SKM-1 (cell line): ENCODE measurements at regions not wholly inside any gene's neighbourhood (a gene's known extent, or its start where the extent isn't known, plus 50 kb on each side); places are given as distances from the start of the nearest gene placed in this dataset.
"Not testable (repeated sequence)": the region's sequence is repeated elsewhere in the genome, so short reads cannot be mapped to it uniquely, and the experiment has no call there.

Experiments used
- DNase-seq: peaks from one replicate; lab custom pipeline; 2025; ENCODE audit not compliant: unreplicated experiment; lab: John Stamatoyannopoulos, UW

DNA sequence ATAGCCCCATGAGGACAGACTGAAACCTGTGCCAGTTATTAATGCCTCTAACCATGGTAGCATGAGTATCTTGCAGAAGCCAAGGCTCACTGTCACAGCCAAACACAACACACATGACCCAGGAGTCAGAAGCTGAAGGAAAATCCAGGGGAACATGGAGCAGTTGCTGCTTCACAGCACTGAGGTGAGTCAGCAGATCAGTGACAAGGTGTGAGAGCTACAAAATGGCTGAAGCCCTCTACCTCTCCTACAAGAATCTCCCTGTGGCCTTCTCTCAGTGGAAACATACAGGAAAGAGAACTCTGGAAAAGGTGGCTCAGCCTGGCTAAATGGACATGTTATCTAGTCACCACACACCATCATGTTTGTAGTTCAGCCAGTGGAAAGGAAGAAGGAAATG, 93.5 kb downstream of the NAB1 start:
- DNase-seq, result no peak

DNA sequence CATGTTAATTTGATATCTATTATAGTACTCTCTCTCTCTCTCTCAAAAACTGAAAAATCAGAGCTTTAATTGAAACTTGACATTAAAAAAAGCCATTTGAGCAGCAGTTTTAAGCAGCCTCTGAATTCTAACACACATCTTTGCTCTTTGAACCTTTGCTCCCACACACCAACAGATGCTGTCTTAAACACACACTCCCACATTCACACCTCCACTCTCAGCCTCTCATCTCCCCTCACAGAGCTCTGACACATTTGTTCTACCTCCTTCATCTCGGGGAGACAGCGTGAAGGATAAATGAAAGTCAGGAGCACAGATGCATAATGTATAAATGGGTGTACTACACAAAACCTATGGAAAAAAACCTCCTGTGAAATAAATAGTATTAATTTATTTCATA, 95.2 kb downstream of the NAB1 start:
- DNase-seq, result no peak

DNA sequence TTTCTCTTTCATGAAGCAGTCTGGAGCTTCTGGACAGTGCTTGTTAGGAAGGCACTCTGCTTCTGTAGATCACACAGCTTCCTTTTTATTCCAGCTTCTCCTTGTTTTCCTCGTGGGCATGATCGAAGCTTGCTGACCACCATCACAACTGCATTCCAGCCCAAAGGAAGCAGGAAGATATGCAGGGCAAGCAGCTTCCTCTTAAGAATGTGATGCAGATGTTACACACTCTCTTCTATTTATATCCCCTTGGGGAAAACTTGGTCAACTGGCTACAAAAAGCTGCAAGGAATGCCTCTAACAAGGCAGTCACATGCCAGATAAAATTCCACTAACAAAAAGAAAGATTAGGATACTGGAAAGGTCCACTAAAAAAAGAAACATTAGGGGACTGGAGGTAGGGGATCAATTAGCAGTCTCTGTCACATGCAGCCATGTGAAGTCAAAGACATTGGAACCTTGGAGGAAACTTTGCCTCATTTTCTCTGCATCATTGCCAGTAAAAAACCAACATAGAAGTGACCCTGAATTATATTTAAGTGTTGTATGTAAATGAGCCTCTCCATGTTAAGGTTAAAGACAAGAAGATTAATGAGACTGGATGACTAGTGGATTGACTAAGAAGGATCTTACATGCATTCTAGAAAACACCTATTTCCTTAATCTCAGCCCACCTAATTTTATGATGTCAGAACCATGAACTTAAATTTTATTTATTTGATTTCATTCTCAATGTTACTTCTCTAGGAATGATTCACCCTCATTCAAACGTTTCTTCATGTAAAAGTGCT, 98.3 kb downstream of the NAB1 start:
- no peak for DNase-seq

DNA sequence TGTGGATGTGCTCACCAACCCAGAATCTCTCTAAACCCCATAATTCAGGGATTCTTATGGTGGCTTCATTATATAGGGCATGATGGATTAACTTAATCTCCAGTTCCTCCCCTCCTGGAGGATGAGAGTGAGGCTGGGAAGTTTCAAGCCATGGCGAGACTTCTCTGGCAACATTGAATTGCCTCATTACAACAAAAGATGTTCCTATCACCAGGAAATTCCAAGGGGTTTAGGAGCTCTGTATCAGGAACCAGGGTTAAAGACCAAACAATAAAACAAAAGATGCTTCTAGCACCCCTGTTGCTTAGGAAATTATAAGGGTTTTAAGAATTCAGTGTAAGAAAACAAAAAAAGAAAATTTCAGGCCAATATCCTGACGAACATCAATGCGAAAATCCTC, 100.1 kb downstream of the NAB1 start:
- no peak for DNase-seq

DNA sequence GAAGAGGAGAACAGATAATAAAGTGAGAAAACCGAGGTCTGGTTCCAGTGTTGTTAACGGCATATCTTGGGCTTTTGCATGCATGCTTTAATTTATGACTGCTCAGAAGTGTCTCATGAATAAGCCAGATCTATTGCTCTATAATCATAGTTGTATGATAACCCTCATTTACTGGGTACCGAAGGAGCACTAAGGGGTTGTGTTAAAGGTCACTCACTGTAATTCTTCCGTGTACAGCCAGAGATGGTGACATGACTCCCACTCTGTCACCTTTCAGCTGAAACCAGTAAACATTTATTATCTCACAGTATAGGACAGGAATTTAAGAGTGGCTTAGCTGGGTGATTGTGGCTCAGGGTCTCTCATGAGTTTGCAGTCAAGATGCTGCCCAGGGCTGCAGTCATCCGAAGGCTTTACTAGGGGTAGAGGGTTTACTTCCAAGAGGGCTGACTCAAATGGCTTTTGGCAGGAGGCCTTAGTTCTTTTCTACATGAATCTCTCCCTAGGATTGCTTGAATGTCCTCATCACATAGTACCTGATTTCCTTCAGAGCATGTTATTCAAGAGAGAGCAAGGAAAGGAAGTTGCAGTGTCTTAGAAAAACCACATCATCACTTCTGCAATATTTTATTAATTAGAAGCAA, 107.0 kb downstream of the NAB1 start:
- no peak for DNase-seq

DNA sequence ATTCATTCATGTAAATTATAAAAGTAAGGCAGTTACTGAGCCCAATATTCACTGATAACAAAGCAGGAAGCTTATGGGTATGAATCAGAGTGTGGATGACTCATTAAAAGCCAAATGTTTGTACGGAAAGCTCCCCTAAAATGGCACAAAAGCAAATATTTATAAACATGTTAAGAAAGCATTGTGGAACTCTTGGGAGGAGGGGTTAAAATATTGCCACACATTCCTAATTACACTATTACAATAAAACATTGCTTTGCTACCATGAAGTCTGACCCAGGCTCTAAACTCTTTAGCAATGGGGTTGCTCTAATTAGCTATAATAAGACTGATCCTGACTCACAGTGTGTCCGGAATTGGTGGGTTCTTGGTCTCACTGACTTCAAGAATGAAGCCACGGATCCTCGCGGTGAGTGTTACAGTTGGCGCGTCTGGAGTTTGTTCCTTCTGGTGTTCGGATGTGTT, 110.9 kb downstream of the NAB1 start:
- DNase-seq, result no peak

DNA sequence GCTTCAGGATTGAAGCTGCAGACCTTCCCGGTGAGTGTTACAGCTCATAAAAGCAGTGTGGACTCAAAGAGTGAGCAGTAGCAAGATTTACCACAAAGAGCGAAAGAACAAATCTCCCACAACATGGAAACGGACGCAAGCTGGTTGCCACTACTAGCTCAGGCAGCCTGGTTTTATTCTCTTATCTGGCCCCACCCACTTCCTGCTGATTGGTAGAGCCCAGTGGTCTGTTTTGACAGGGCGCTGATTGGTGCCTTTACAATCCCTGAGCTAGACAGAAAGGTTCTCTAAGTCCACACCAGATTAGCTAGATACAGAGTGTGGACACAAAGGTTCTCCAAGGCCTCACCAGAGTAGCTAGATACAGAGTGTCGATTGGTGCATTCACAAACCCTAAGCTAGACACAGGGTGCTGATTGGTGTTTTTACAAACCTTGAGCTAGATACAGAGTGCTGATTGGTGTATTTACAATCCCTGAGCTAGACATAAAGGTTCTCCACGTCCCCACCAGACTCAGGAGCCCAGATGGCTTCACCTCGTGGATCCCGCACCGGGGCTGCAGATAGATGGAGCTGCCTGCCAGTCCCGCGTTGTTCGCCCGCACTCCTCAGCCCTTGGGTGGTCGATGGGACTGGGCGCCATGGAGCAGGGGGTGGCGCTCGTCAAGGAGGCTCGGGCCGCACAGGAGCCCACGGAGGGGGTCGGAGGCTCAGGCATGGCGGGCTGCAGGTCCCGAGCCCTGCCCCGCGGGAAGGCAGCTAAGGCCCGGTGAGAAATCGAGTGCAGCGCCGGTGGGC, 111.7 kb downstream of the NAB1 start:
- DNase-seq, result not testable (repeated sequence)

DNA sequence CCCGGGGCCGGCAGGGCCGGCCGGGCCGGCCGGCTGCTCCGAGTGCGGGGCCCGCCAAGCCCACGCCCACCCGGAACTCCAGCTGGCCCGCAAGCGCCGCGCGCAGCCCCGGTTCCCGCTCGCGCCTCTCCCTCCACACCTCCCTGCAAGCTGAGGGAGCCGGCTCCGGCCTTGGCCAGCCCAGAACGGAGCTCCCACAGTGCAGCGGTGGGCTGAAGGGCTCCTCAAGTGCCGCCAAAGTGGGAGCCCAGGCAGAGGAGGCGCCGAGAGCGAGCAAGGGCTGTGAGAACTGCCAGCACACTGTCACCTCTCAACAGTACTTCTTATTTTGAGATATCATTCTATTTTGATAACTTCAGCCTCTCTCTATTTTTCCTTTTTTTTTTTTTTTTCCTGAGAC, 112.3 kb downstream of the NAB1 start:
- DNase-seq, result not testable (repeated sequence)

GRCh38 chr2:190762566-190762965, 113.7 kb downstream of the NAB1 start:
- no peak for DNase-seq

DNA sequence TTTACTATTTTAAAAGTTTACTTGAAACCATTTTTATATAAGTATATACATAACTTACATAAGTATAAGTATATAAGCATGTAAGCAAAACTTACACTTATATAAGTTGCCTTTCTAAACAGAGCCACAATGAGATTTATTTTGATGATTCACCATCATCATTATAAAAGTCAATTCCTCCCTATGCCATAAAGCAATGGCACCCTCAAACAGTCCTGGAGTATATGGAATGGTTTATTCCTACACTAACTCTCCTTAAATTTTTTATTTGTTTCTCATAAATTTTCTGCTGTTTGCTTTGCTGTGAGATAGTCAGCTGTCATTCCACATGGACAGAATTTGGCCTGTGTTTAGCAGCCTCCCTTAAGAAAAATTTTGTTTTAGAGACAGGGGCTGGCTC, 114.2 kb downstream of the NAB1 start:
- DNase-seq, result no peak

DNA sequence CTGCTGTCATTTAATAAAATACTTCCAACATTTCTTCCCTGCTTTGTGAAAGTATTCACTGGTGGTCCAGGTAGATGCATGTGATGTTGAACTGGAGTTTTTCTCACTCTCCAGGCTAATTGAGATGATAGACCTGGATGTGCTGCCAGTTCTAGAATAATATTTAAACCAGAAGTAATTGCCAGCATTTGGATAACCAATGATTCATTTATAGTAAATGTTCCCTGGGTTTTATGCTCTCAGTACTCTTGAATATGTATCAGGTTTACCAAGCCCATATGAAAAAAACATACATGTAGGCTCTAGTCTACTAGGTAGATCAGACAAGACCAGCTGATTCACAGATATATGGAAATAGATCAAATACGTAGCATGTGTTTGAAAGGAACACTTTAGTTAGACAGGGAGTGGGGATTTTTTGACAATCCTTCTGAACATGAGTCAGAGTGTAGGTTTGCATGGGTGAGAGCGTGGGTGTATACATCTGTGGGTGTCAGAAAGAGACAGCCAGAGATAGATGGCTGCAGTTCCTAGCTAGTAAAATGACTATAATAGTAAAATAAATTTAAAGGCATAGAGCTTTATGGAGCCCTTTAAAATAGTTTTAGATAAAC, 115.1 kb downstream of the NAB1 start:
- no peak for DNase-seq

- DNase-seq, result no peak
These were observed 115.0 kb upstream of the GLS start for GRCh38 chr2:190765386-190766173.

DNA sequence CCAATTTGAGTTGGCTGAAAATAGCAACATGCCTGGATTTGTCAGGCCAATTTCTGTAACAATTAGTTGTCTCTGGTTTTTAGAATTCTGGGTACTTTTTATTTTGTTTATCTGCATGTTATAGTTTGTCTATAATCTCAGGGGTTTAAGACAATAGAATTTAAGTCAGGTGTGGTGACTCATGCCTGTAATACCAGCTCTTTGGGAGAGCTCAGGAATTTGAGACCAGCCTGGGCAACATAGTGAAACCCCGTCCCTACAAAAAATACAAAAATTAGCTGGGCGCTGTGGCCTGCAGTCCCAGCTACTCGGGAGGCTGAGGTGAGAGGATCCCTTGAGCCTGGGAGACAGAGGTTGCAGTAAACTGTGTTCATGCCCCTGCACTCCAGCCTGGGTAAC, 114.4 kb upstream of the GLS start:
- DNase-seq, result no peak

DNA sequence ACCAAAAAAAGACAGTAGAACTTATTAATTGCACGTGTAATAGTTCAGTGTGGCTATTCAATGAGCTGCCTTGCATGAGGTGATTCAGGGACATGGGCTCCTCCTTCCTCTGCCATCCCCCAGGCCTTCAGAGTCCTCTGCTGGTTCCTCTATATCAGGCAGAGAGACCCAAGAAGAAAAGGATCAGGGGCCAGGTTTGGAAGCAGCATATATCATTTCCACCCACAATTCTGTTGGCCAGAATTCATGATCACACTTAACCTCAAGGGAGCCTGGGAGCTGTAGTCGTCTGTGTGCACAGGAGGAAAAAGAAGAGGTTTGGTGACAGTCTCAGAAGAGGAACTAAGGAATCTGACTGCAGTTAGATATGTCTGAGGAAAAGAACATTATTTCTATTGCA, 114.0 kb upstream of the GLS start:
- peak; percentile 24 for DNase-seq

GRCh38 chr2:190767821-190768220, 112.8 kb upstream of the GLS start:
- no peak for DNase-seq

GRCh38 chr2:190769258-190769657, 111.4 kb upstream of the GLS start:
- no peak for DNase-seq

DNA sequence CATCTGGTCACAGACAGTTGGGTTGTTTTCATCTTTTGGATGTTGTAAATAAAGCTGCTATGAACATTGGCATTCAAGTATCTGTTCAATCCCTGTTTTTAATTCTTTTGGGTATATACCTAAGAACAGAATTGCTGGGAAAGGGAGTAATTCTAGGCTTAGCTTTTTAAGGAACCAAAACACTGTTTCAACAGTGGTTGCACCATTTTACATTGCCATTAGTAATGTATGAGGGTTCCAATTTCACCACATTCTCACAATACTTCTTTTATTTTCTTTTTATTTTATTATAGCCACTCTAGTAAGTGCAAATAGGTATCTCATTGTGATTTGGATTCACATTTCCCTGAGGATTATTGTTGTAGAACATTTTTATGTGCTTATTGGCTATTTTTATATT, 108.9 kb upstream of the GLS start:
- DNase-seq, result no peak

DNA sequence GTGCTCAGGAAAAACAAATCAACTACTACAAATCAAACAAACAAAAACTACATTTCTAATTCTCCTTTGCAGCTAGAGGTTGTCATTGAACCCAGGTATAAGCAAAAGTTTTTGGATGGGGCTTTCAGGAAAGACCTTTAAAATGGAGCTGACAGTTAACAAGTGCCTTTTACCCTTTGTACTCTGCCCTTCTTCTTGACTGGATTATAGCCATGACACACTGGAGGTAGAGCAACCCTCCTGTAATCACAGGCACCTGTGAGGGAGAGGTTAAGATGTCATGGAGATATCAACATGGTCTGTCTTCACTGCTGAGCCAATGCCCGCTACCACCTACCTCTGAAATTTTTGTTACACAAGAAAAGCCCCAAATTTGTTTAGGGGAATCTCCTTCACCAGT, 100.0 kb upstream of the GLS start:
- no peak for DNase-seq

DNA sequence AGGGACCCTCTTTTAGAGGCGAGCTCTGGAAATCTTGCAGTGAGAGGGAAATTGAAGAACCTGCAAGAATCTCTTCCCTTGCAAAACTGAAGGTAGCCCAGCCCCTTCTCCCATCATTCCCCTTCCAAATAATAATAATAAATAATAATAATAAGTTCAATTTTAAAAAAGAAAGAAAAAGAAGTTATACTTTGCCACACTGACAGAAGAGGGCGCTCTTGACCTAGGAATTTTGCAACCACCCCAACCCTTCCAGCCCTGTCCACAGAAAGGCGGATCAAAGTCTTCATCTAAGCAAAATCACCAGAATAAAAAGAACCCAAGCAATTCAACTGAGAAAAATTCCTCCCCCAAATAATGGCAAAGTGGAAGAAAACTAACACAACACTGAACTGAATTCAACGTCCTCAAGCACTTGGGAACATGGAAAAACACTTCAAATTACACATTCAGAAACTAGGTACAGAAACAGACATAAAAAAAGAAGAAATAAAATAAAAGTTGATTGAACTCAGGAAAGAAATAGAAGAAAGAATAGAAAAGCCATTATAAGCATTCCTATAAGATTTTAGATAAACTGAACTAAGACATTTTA, 98.9 kb upstream of the GLS start:
- DNase-seq, result peak; percentile 27

- no peak for DNase-seq
These were observed 98.4 kb upstream of the GLS start for GRCh38 chr2:190782264-190782663.
